ENCODE measurements at regions not wholly inside any gene's neighbourhood (a gene's known extent, or its start where the extent isn't known, plus 50 kb on each side); places are given as distances from the start of the nearest gene placed in this dataset.

DNA sequence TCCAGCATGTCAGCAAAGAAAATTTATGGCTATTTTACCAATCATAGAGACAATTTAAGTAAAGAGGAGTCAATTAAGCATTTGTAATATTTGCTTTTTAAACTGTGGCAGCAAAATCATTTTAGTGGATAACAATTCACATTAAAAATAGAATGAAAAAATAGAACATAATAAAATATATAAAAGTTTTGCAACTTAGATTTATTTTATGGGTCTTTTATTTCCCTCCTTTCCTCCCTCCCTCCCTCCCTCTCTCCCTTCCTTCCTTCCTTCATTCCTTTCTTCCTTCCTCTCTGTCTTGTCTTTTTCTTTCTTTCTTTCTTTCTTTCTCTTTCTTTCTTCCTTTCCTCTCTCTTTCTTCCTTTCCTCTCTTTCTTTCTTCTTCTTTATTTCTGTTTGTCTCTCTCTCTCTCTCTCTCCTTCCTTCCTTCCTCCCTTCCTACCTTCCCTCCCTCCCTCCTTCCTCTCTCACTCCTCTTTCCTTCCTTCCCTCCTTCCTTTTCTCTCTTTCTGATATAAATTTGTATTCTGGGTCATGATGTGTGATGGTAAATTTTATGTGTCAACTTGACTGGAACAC is 610.9 kb upstream of the CITED2 start:
- H3K27ac Mint-ChIP-seq (ENCODE audit: unreplicated experiment), result peak overlapping the region; percentile 96
- peaks cover 7% of the 10 kb centered on the region for H3K9me3 Mint-ChIP-seq (ENCODE audit: unreplicated experiment)
- peaks cover 66% of the 10 kb centered on the region for H3K4me1 Mint-ChIP-seq (ENCODE audit: unreplicated experiment)

DNA sequence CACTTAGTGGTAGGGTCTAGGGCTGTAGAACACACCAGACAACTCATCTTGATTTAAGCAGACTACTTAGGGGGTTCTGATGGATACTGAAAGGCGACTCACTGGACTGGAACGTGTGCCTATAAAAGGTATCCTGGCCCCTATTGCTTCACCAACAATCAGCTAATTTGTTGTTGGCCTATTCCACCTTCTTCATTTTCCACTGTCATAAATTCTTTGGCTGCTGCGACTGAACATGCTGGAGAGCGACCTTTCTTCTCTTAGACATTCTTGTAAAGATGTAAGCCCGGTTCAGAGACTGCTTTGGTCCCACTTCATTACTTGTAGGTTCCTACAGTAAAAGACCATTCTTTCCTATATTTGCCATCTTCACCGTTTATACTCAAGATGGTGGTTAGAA is 609.9 kb upstream of the CITED2 start:
- Mint-ChIP-seq H3K36me3 (ENCODE audit: unreplicated experiment) (no peaks in the 10 kb centered on the region), H3K27ac (ENCODE audit: unreplicated experiment) (peak overlapping the region; percentile 96), H3K4me1 (ENCODE audit: unreplicated experiment) (peaks cover 72% of the 10 kb centered on the region), H3K4me3 (ENCODE audit: unreplicated experiment) (no peak overlapping the region), H3K9me3 (ENCODE audit: unreplicated experiment) (peaks cover 7% of the 10 kb centered on the region), H3K27me3 (ENCODE audit: unreplicated experiment) (no peaks in the 10 kb centered on the region)
- TF ChIP-seq, protein P1, sequence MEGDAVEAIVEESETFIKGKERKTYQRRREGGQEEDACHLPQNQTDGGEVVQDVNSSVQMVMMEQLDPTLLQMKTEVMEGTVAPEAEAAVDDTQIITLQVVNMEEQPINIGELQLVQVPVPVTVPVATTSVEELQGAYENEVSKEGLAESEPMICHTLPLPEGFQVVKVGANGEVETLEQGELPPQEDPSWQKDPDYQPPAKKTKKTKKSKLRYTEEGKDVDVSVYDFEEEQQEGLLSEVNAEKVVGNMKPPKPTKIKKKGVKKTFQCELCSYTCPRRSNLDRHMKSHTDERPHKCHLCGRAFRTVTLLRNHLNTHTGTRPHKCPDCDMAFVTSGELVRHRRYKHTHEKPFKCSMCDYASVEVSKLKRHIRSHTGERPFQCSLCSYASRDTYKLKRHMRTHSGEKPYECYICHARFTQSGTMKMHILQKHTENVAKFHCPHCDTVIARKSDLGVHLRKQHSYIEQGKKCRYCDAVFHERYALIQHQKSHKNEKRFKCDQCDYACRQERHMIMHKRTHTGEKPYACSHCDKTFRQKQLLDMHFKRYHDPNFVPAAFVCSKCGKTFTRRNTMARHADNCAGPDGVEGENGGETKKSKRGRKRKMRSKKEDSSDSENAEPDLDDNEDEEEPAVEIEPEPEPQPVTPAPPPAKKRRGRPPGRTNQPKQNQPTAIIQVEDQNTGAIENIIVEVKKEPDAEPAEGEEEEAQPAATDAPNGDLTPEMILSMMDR (IDR thresholded peaks at IDR 0.05), result no peak
- no peak for DNase-seq (ENCODE audit: extremely low spot score, unreplicated experiment)

More for the DNA sequence above, 610.9 kb upstream of the CITED2 start:
- H3K27me3 Mint-ChIP-seq (ENCODE audit: unreplicated experiment), result no peaks in the 10 kb centered on the region
- TF ChIP-seq, protein P1 (IDR thresholded peaks at IDR 0.05), result no peak
- H3K4me3 Mint-ChIP-seq (ENCODE audit: unreplicated experiment), result no peak overlapping the region
- no peak for DNase-seq (ENCODE audit: extremely low spot score, unreplicated experiment)
- no peaks in the 10 kb centered on the region for H3K36me3 Mint-ChIP-seq (ENCODE audit: unreplicated experiment)

DNA sequence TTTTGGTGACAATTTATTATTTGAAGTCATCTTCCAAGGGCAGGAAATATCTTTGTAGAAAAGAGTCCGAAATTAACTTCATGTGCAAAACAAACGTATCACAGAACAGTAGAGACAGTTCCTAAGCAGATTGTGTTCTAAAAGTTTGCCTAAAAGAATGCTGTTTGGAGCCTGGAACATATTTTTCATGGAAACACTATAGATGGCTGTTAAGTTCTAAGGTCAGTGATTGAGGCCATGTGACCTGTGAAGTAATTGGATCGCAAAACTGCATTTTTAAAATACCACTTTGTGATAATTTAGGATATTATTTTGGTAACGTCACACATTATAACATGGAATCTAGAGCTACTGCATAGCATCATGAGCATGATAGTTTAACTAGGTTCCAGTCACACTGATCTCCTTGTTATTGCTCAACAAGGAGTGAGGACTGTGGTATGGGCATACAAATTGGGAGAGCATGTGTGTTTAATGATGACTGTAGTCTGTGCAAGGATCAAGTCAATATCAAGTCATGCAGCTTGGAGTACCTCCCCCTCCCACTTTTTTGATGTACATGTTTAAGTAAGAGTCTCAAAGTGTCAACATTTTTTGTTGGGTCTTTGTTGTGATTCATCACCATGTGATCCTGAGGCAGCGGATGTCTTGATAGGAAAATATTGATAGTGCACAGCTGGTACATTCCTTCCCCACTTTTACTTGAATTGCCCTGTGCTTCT is 609.3 kb upstream of the CITED2 start:
- DNase-seq (ENCODE audit: extremely low spot score, unreplicated experiment), result no peak
- peak overlapping the region; percentile 96 for H3K27ac Mint-ChIP-seq (ENCODE audit: unreplicated experiment)
- H3K4me1 Mint-ChIP-seq (ENCODE audit: unreplicated experiment), result peaks cover 77% of the 10 kb centered on the region
- no peaks in the 10 kb centered on the region for H3K36me3 Mint-ChIP-seq (ENCODE audit: unreplicated experiment)
- peaks cover 7% of the 10 kb centered on the region for H3K9me3 Mint-ChIP-seq (ENCODE audit: unreplicated experiment)
- TF ChIP-seq, protein P1 (IDR thresholded peaks at IDR 0.05), result no peak
- no peak overlapping the region for H3K4me3 Mint-ChIP-seq (ENCODE audit: unreplicated experiment)
- no peaks in the 10 kb centered on the region for H3K27me3 Mint-ChIP-seq (ENCODE audit: unreplicated experiment)

DNA sequence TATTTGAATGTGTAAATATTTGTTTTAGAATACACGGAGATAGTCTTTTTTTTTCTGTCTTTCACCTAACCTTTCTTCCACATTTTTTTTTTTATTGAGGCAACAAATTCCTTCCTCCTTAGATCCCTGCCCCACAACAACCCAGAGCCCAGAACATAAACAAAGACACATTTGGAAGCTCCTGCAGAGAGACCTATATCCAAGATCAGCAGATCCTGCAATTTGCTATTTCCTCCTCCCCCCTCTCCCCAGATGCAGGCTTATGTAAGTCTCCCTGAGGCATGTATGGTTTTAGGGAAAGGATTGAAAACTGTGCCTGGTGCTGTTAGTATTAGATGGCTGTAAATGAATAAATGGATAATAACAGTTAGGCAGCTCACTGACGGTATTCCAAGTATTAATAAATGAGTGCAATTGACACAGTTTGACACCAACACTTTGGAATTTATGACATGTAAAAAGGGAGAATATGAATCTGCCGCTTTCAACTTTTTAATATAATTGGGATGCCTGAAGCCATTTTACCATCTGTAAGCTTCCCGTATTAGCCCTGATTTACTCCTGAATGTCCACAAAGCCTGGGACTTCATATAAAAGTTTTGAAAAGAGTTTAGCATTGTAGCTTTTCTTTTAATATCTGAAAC is 608.3 kb upstream of the CITED2 start:
- TF ChIP-seq, protein P1 (IDR thresholded peaks at IDR 0.05), result no peak
- Mint-ChIP-seq H3K27me3 (ENCODE audit: unreplicated experiment) (no peaks in the 10 kb centered on the region), H3K36me3 (ENCODE audit: unreplicated experiment) (peaks cover 3% of the 10 kb centered on the region), H3K9me3 (ENCODE audit: unreplicated experiment) (peaks cover 7% of the 10 kb centered on the region), H3K4me3 (ENCODE audit: unreplicated experiment) (peak overlapping the region; percentile 15), H3K4me1 (ENCODE audit: unreplicated experiment) (peaks cover 78% of the 10 kb centered on the region), H3K27ac (ENCODE audit: unreplicated experiment) (peak overlapping the region; percentile 96)
- no peak for DNase-seq (ENCODE audit: extremely low spot score, unreplicated experiment)

DNA sequence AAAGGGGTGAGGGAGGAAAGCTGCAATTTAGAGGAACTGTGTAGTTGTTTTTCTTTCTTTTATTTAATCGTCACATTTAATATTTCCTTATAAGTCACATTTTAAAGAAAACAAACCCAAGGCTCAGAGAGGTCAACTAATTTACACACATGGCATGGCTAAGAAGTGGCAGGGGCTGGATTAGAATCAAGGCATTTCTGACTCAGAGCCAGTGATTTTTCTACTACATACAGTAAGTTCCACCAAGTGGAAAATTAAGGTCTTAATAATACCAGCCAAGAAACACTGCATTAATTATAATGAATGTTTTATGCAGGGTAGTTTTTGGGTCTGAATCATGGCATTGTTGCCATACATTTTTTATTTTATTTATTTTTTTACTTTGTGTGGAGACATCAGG is 607.7 kb upstream of the CITED2 start:
- TF ChIP-seq, protein P1 (IDR thresholded peaks at IDR 0.05), result no peak
- Mint-ChIP-seq H3K27me3 (ENCODE audit: unreplicated experiment) (no peaks in the 10 kb centered on the region), H3K4me3 (ENCODE audit: unreplicated experiment) (peak overlapping the region; percentile 15), H3K27ac (ENCODE audit: unreplicated experiment) (peak overlapping the region; percentile 96), H3K9me3 (ENCODE audit: unreplicated experiment) (peaks cover 3% of the 10 kb centered on the region), H3K36me3 (ENCODE audit: unreplicated experiment) (peaks cover 3% of the 10 kb centered on the region), H3K4me1 (ENCODE audit: unreplicated experiment) (peaks cover 80% of the 10 kb centered on the region)
- DNase-seq (ENCODE audit: extremely low spot score, unreplicated experiment), result no peak

All from osteocyte (in vitro differentiated cells).